Trophoblast cell (in vitro differentiated cells and primary cell): ENCODE measurements at regions not wholly inside any gene's neighbourhood (a gene's known extent, or its start where the extent isn't known, plus 50 kb on each side); places are given as distances from the start of the nearest gene placed in this dataset.

Experiments
- DNase-seq, 2 donors: peaks; one replicate each; pipeline ENCODE4 v3.0.0-alpha.2; 2016
- H2AFZ ChIP-seq: 2 replicates; pipeline ENCODE4 v1.6.1; 2013; ENCODE audit warnings: low read length, moderate library complexity, mild to moderate bottlenecking; ENCODE audit not compliant: insufficient read depth, poor library complexity
- H2AK5ac ChIP-seq: 2 replicates; pipeline ENCODE4 v1.6.1; 2013; ENCODE audit warnings: mild to moderate bottlenecking, low read length
- H2BK120ac ChIP-seq: 2 replicates; pipeline ENCODE4 v1.6.1; 2013; ENCODE audit warnings: low read length, mild to moderate bottlenecking, moderate library complexity; ENCODE audit not compliant: insufficient read depth, poor library complexity
- H2BK12ac ChIP-seq: 2 replicates; pipeline ENCODE4 v1.6.1; 2013; ENCODE audit warnings: mild to moderate bottlenecking, low read length, moderate library complexity
- H2BK5ac ChIP-seq: 2 replicates; pipeline ENCODE4 v1.6.1; 2013; ENCODE audit warnings: low read length, low read depth, moderate library complexity, mild to moderate bottlenecking; ENCODE audit not compliant: poor library complexity
- H3K14ac ChIP-seq: 2 replicates; pipeline ENCODE4 v1.6.1; 2013; ENCODE audit warnings: mild to moderate bottlenecking, low read length
- H3K18ac ChIP-seq: 2 replicates; pipeline ENCODE4 v1.6.1; 2013; ENCODE audit warnings: mild to moderate bottlenecking, low read length
- H3K23ac ChIP-seq: 2 replicates; pipeline ENCODE4 v1.6.1; 2013; ENCODE audit warnings: low read length
- H3K27ac ChIP-seq: 2 replicates; pipeline ENCODE4 v1.5.1; 2013; ENCODE audit warnings: low read depth, mild to moderate bottlenecking, inconsistent platforms, low read length, moderate library complexity
- H3K27me3 ChIP-seq: 2 replicates; pipeline ENCODE4 v1.6.1; 2013; ENCODE audit warnings: inconsistent platforms, mild to moderate bottlenecking, low read length, moderate library complexity; ENCODE audit not compliant: insufficient read depth
- H3K36me3 ChIP-seq, 2 experiments: 1 replicate in 1 of 2; 2 replicates in 1 of 2; pipeline ENCODE4 v1.6.1; 2013; ENCODE audit warnings: low read length in 2 of 2, mild to moderate bottlenecking in 2 of 2, moderate library complexity in 1 of 2; ENCODE audit not compliant: insufficient read depth in 2 of 2, control insufficient read depth in 1 of 2
- H3K4ac ChIP-seq: 2 replicates; pipeline ENCODE4 v1.6.1; 2013; ENCODE audit warnings: low read depth, mild to moderate bottlenecking, low read length, moderate library complexity
- H3K4me1 ChIP-seq, 2 experiments: 1 replicate in 1 of 2; 2 replicates in 1 of 2; pipeline ENCODE4 v1.6.1; 2013; ENCODE audit warnings: low read length in 2 of 2, mild to moderate bottlenecking in 2 of 2, moderate library complexity in 1 of 2; ENCODE audit not compliant: insufficient read depth in 2 of 2, control insufficient read depth in 1 of 2
- H3K4me2 ChIP-seq: 2 replicates; pipeline ENCODE4 v1.6.1; 2013; ENCODE audit warnings: inconsistent platforms, mild to moderate bottlenecking, low read length, moderate library complexity
- H3K4me3 ChIP-seq: 2 replicates; pipeline ENCODE4 v1.5.1; 2013; ENCODE audit warnings: mild to moderate bottlenecking, low read depth, low read length, inconsistent platforms
- H3K79me1 ChIP-seq: one replicate; pipeline ENCODE4 v1.6.1; 2013; ENCODE audit warnings: low read length
- H3K79me2 ChIP-seq: 2 replicates; pipeline ENCODE4 v1.6.1; 2013; ENCODE audit warnings: low read length, mild to moderate bottlenecking; ENCODE audit not compliant: control insufficient read depth, insufficient read depth, poor library complexity
- H3K9ac ChIP-seq: 2 replicates; pipeline ENCODE4 v1.6.1; 2013; ENCODE audit warnings: mild to moderate bottlenecking, low read length
- H3K9me3 ChIP-seq: 2 replicates; pipeline ENCODE4 v1.6.1; 2013; ENCODE audit warnings: low read depth, mild to moderate bottlenecking, control low read depth, inconsistent platforms, low read length; ENCODE audit not compliant: insufficient read depth
- H4K12ac ChIP-seq: 2 replicates; pipeline ENCODE4 v1.6.1; 2013; ENCODE audit warnings: low read depth, mild to moderate bottlenecking, low read length, moderate library complexity
- H4K8ac ChIP-seq: 2 replicates; pipeline ENCODE4 v1.6.1; 2013; ENCODE audit warnings: low read depth, mild to moderate bottlenecking, low read length, moderate library complexity
- H4K91ac ChIP-seq: one replicate; pipeline ENCODE4 v1.6.1; 2013; ENCODE audit warnings: low read depth, mild to moderate bottlenecking, low read length, moderate library complexity
- WGBS: extraction: QIAGEN DNeasy Blood & Tissue Kit; methylation state at CpG from one replicate; pipeline ENCODE4 v1.1.7; 2013; ENCODE audit warnings: missing lambda C conversion rate; ENCODE audit not compliant: insufficient read length, insufficient coverage; ENCODE audit errors: extremely low coverage; 5-methylcytosine and 5-hydroxymethylcytosine counted together

- WGBS: no CpG with 5 or more reads among the region's 2 CpGs
- Histone ChIP-seq H3K18ac (no peak overlapping the region), H3K79me2 (no peaks in the 10 kb centered on the region), H2AFZ (no peak overlapping the region), H3K4ac (no peak overlapping the region), H2BK120ac (no peak overlapping the region), H4K8ac (no peak overlapping the region), H3K23ac (no peak overlapping the region), H3K9ac (no peak overlapping the region), H3K4me3 (no peak overlapping the region), H3K36me3 (no peaks in the 10 kb centered on the region), H3K27me3 (no peaks in the 10 kb centered on the region), H3K9me3 (no peaks in the 10 kb centered on the region), H3K4me2 (no peak overlapping the region), H4K12ac (no peak overlapping the region), H3K4me1 (peaks cover 3% of the 10 kb centered on the region in 2 experiments), H4K91ac (no peak overlapping the region), H3K14ac (no peak overlapping the region), H2BK12ac (no peak overlapping the region), H3K27ac (no peak overlapping the region), H2BK5ac (no peak overlapping the region), H3K79me1 (no peaks in the 10 kb centered on the region), H2AK5ac (no peak overlapping the region)
- DNase-seq: no peak
Measured at GRCh38 chr20:40218971-40219370, 470.1 kb downstream of the MAFB start.

- H3K27me3 ChIP-seq: no peaks in the 10 kb centered on the region
- no peak overlapping the region for H3K9ac ChIP-seq
- no peak overlapping the region for H2AFZ ChIP-seq
- H2BK12ac ChIP-seq: no peak overlapping the region
- H3K23ac ChIP-seq: no peak overlapping the region
- no peak overlapping the region for H3K14ac ChIP-seq
- no peaks in the 10 kb centered on the region for H3K4me1 ChIP-seq
- no peak overlapping the region for H3K4me2 ChIP-seq
- H3K9me3 ChIP-seq: no peaks in the 10 kb centered on the region
- H4K91ac ChIP-seq: no peak overlapping the region
- no peak overlapping the region for H3K18ac ChIP-seq
- H3K79me2 ChIP-seq: no peaks in the 10 kb centered on the region
- H3K4me3 ChIP-seq: no peak overlapping the region
- no peaks in the 10 kb centered on the region for H3K79me1 ChIP-seq
- no CpG with 5 or more reads among the region's 7 CpGs for WGBS
- no peak overlapping the region for H3K4ac ChIP-seq
- H2BK5ac ChIP-seq: no peak overlapping the region
- peak in 1 of 2 donors; percentile 16 for DNase-seq
- H4K8ac ChIP-seq: no peak overlapping the region
- H2AK5ac ChIP-seq: no peak overlapping the region
- no peak overlapping the region for H4K12ac ChIP-seq
- no peak overlapping the region for H2BK120ac ChIP-seq
- no peaks in the 10 kb centered on the region for H3K36me3 ChIP-seq
- no peak overlapping the region for H3K27ac ChIP-seq
Measured at GRCh38 chr20:40218316-40218969, 470.6 kb downstream of the MAFB start.

GRCh38 chr20:40207655-40208054 lies 481.4 kb downstream of the MAFB start:
- H2BK12ac ChIP-seq: no peak overlapping the region
- H3K4me2 ChIP-seq: no peak overlapping the region
- no peak overlapping the region for H4K91ac ChIP-seq
- no peak overlapping the region for H3K23ac ChIP-seq
- H3K14ac ChIP-seq: no peak overlapping the region
- H3K27me3 ChIP-seq: no peaks in the 10 kb centered on the region
- no peak overlapping the region for H2AFZ ChIP-seq
- H3K18ac ChIP-seq: no peak overlapping the region
- DNase-seq: peak in 1 of 2 donors; percentile 14
- no peak overlapping the region for H4K12ac ChIP-seq
- WGBS: no CpG with 5 or more reads among the region's 1 CpG
- H3K36me3 ChIP-seq: no peaks in the 10 kb centered on the region
- H3K9ac ChIP-seq: no peak overlapping the region
- no peaks in the 10 kb centered on the region for H3K9me3 ChIP-seq
- H3K27ac ChIP-seq: no peak overlapping the region
- no peak overlapping the region for H3K4ac ChIP-seq
- no peaks in the 10 kb centered on the region for H3K79me1 ChIP-seq
- H3K79me2 ChIP-seq: no peaks in the 10 kb centered on the region
- no peak overlapping the region for H2AK5ac ChIP-seq
- H3K4me1 ChIP-seq: no peaks in the 10 kb centered on the region
- H3K4me3 ChIP-seq: no peak overlapping the region
- H2BK120ac ChIP-seq: no peak overlapping the region
- no peak overlapping the region for H4K8ac ChIP-seq
- H2BK5ac ChIP-seq: no peak overlapping the region

- no peaks in the 10 kb centered on the region for H3K9me3 ChIP-seq
- H3K4ac ChIP-seq: no peak overlapping the region
Measured at GRCh38 chr20:40205971-40206370, 483.1 kb downstream of the MAFB start.

More at GRCh38 chr20:40205971-40206370, 483.1 kb downstream of the MAFB start:
- H3K4me1 ChIP-seq: no peaks in the 10 kb centered on the region
- H3K4me2 ChIP-seq: no peak overlapping the region
- no peak overlapping the region for H4K91ac ChIP-seq
- H3K36me3 ChIP-seq: no peaks in the 10 kb centered on the region
- no CpG with 5 or more reads among the region's 2 CpGs for WGBS
- H2AK5ac ChIP-seq: no peak overlapping the region
- H3K27me3 ChIP-seq: no peaks in the 10 kb centered on the region
- DNase-seq: peak; percentile 10 to 71
- H3K23ac ChIP-seq: no peak overlapping the region
- H3K14ac ChIP-seq: no peak overlapping the region
- no peaks in the 10 kb centered on the region for H3K79me2 ChIP-seq
- H4K8ac ChIP-seq: no peak overlapping the region
- H2BK120ac ChIP-seq: no peak overlapping the region
- no peak overlapping the region for H3K27ac ChIP-seq
- H2AFZ ChIP-seq: no peak overlapping the region
- H4K12ac ChIP-seq: no peak overlapping the region
- no peaks in the 10 kb centered on the region for H3K79me1 ChIP-seq
- H2BK12ac ChIP-seq: no peak overlapping the region
- H3K18ac ChIP-seq: no peak overlapping the region
- no peak overlapping the region for H3K9ac ChIP-seq
- no peak overlapping the region for H2BK5ac ChIP-seq
- no peak overlapping the region for H3K4me3 ChIP-seq
